ENCODE measurements at regions not wholly inside any gene's neighbourhood (a gene's known extent, or its start where the extent isn't known, plus 50 kb on each side); places are given as distances from the start of the nearest gene placed in this dataset.

DNA sequence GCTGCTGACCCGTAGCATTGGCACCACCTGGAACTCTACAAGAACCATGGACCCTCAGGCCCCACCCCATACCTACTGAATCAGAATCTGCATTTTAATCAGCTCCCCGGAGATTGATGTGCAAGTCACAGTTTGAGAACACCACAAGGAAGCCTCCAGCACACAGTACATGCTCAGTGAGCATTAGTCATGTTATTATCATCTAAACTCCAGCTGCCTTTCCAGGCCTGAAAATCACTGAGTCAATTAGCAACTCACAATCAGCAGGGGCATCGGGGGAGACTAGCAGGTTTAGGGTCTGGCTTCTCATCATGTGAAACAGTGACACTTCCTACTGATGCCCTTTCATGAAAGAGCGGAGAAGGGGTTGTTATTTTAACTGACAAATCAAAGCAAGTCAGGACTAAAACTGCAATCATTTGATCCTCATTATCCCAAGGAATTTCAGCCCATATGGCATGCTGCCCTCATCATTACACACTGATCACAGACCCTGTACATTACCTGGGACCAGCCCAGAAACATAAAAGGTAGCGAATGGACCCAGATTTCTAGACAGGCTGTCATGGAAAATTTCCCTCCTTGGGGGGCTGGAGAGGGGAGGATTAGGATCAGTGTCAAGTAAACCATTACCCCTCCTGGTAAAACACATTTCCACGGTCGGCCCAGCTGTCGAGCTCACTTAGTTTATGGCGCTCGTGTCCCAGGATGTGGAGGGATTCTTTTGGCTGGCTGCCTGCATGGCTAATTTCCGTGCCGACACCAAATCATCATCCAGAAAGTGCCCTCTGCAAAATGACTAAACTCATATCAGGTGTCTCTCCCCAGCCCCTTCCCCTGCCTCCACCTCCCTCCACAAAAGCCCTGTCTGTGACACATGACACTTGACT, 122.8 kb downstream of the PRLHR start:
- TF ChIP-seq, protein P1, sequence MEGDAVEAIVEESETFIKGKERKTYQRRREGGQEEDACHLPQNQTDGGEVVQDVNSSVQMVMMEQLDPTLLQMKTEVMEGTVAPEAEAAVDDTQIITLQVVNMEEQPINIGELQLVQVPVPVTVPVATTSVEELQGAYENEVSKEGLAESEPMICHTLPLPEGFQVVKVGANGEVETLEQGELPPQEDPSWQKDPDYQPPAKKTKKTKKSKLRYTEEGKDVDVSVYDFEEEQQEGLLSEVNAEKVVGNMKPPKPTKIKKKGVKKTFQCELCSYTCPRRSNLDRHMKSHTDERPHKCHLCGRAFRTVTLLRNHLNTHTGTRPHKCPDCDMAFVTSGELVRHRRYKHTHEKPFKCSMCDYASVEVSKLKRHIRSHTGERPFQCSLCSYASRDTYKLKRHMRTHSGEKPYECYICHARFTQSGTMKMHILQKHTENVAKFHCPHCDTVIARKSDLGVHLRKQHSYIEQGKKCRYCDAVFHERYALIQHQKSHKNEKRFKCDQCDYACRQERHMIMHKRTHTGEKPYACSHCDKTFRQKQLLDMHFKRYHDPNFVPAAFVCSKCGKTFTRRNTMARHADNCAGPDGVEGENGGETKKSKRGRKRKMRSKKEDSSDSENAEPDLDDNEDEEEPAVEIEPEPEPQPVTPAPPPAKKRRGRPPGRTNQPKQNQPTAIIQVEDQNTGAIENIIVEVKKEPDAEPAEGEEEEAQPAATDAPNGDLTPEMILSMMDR (IDR thresholded peaks at IDR 0.05): no peak
- no peak for TF ChIP-seq POLR2A (IDR thresholded peaks at IDR 0.05)
